HepG2 (cell line): ENCODE measurements at regions not wholly inside any gene's neighbourhood (a gene's known extent, or its start where the extent isn't known, plus 50 kb on each side); places are given as distances from the start of the nearest gene placed in this dataset.

Experiments
- ATAC-seq: fragments of 200-7000 bp; cut with Tn5 transposase; 3 replicates; pipeline ENCODE4 v1.9.1; 2020; ENCODE audit warnings: mild to moderate bottlenecking, moderate library complexity
- BruUV-seq: library from RNA; stranded (reverse); fragments of 400-500 nt; replicated peaks from 2 replicates; lab custom pipeline; 2021; lab: Mats Ljungman, UMichigan
- CTCF ChIA-PET: fragments of 300-600 bp; formaldehyde crosslinking; extraction: SDS; loops from one replicate; lab custom pipeline; 2021; ENCODE audit warnings: low total read pairs, inconsistent platforms, low intra/inter-chr PET ratio; lab: Yijun Ruan, JAX
- POLR2A ChIA-PET: fragments of 350-600 bp; sonication (Branson Sonifier 250); formaldehyde crosslinking; loops from one replicate; lab custom pipeline; 2020; ENCODE audit warnings: antibody characterized with exemption, inconsistent platforms; lab: Yijun Ruan, JAX
- DNase-seq: peaks from one replicate; pipeline ENCODE4 v3.0.0-alpha.2; 2015; ENCODE audit warnings: low spot score
- FAIRE-seq: peaks from 3 replicates; lab custom pipeline; 2011; peaks lifted over from hg19 to GRCh38; lab: Jason Lieb, UNC
- H2AFZ ChIP-seq: one replicate; pipeline ENCODE4 v1.6.1; 2011; ENCODE audit warnings: low read length, inconsistent platforms
- H3K27ac ChIP-seq: fragments of 300-600 bp; 3 replicates; pipeline ENCODE4 v1.8.0; 2011; ENCODE audit warnings: mixed run types, mild to moderate bottlenecking, mixed read lengths, low read length, inconsistent platforms; ENCODE audit not compliant: insufficient read depth; ENCODE audit errors: extremely low read length
- H3K27me3 ChIP-seq, 2 experiments: fragments of 200-600 bp in 1 of 2; 2 replicates in 1 of 2; 3 replicates in 1 of 2; pipeline versions ENCODE4 v1.6.0 to v1.8.0; 2011; ENCODE audit warnings: low read length in 2 of 2, mild to moderate bottlenecking in 2 of 2, moderate library complexity in 2 of 2, inconsistent platforms in 1 of 2; ENCODE audit not compliant: insufficient read depth in 2 of 2, control insufficient read depth in 1 of 2
- H3K36me3 ChIP-seq, 2 experiments: fragments of 200-600 bp in 1 of 2; replicated peaks in 1 of 2; 2 replicates in 1 of 2; 3 replicates in 1 of 2; pipeline versions ENCODE4 v1.5.1 to v1.8.0; 2011; ENCODE audit warnings: low read length in 2 of 2, inconsistent platforms in 1 of 2; ENCODE audit not compliant: insufficient read depth in 2 of 2, control insufficient read depth in 1 of 2
- H3K4me1 ChIP-seq: 2 replicates; pipeline ENCODE4 v1.5.1; 2012; ENCODE audit warnings: low read length, inconsistent platforms; ENCODE audit not compliant: insufficient read depth
- H3K4me2 ChIP-seq: 2 replicates; pipeline ENCODE4 v1.6.0; 2011; ENCODE audit warnings: low read depth, low read length, inconsistent platforms
- H3K4me3 ChIP-seq, 3 experiments: fragments of 200-600 bp in 1 of 3; sonication (generic), shearing (Covaris generic) in 1 of 3; replicated peaks in 1 of 3; 2 replicates each; pipeline ENCODE4 v1.5.1; 2011 to 2016; ENCODE audit warnings: low read length in 3 of 3, inconsistent platforms in 2 of 3, low read depth in 2 of 3, mild to moderate bottlenecking in 2 of 3, control low read depth in 1 of 3, mixed read lengths in 1 of 3; ENCODE audit not compliant: insufficient read depth in 1 of 3
- H3K79me2 ChIP-seq: one replicate; pipeline ENCODE4 v1.6.1; 2011; ENCODE audit warnings: low read length, inconsistent platforms; ENCODE audit not compliant: insufficient read depth
- H3K9ac ChIP-seq: 2 replicates; pipeline ENCODE4 v1.6.0; 2011; ENCODE audit warnings: mild to moderate bottlenecking, low read depth, low read length, inconsistent platforms; ENCODE audit not compliant: insufficient read depth
- H3K9me3 ChIP-seq: 2 replicates; pipeline ENCODE4 v1.5.1; 2012; ENCODE audit warnings: mild to moderate bottlenecking, low read length
- H4K20me1 ChIP-seq: 2 replicates; pipeline ENCODE4 v1.6.0; 2011; ENCODE audit warnings: inconsistent platforms, mild to moderate bottlenecking, low read length, moderate library complexity; ENCODE audit not compliant: insufficient read depth
- ATF4 ChIP-seq, 2 experiments: fragments of 450-650 bp in 1 of 2; sonication (generic) in 1 of 2; formaldehyde crosslinking; IDR thresholded peaks; 2 replicates each; pipeline versions ENCODE4 v1.5.0 to v1.8.0; 2020 to 2022; ENCODE audit warnings: mild to moderate bottlenecking in 1 of 2, missing genetic modification reagents in 1 of 2
- ETV6 ChIP-seq: sonication (generic); formaldehyde crosslinking; conservative IDR thresholded peaks from 2 replicates; pipeline ENCODE4 v1.4.0; 2020; ENCODE audit warnings: missing genetic modification reagents
- KMT2B ChIP-seq: IDR thresholded peaks from 2 replicates; pipeline ENCODE4 v1.6.1; 2016; ENCODE audit warnings: missing genetic modification reagents, missing compliant biosample characterization
- MXI1 ChIP-seq: IDR thresholded peaks from 3 replicates; pipeline ENCODE4 v1.6.1; 2012; ENCODE audit warnings: low read depth, low read length, inconsistent platforms, borderline replicate concordance
- NFKB2 ChIP-seq: sonication (generic); formaldehyde crosslinking; IDR thresholded peaks from 2 replicates; pipeline ENCODE4 v1.4.0; 2020; ENCODE audit warnings: missing genetic modification reagents, borderline replicate concordance
- NR2F6 ChIP-seq, 2 experiments: IDR thresholded peaks; 2 replicates each; pipeline ENCODE4 v1.6.1; 2016; ENCODE audit warnings: antibody characterized with exemption in 1 of 2, mild to moderate bottlenecking in 1 of 2
- STAT5B ChIP-seq: sonication (generic); formaldehyde crosslinking; IDR thresholded peaks from 2 replicates; pipeline ENCODE4 v1.4.0; 2020; ENCODE audit warnings: missing genetic modification reagents
- ZNF597 ChIP-seq: sonication (generic); formaldehyde crosslinking; IDR thresholded peaks from 2 replicates; pipeline ENCODE4 v1.5.0; 2020; ENCODE audit warnings: missing genetic modification reagents
- WGBS: methylation state at CpG from one replicate; pipeline ENCODE4 v1.1.6; 2017; ENCODE audit warnings: low lambda C conversion rate; 5-methylcytosine and 5-hydroxymethylcytosine counted together
- in situ Hi-C: cut with HindIII; loops from 2 replicates; pipeline ENCODE4 v1.10.0; 2017; ENCODE audit warnings: low pct_unique_long_range_greater_than_20kb; ENCODE audit not compliant: extremely low pct_ligation_motif_present
- intact Hi-C: fragments of 100-400 bp; cut with micrococcal nuclease; formaldehyde crosslinking; loops from one replicate; pipeline ENCODE4 v1.10.0; 2022; ENCODE audit not compliant: unreplicated experiment
- TF ChIP-seq, protein P1 (sequence below): IDR thresholded peaks from 2 replicates; pipeline ENCODE4 v1.6.1; 2012; ENCODE audit warnings: inconsistent platforms
- TF ChIP-seq, protein P2 (sequence below): sonication (generic); formaldehyde crosslinking; IDR thresholded peaks from 2 replicates; pipeline ENCODE4 v1.5.0; 2020; ENCODE audit warnings: missing genetic modification reagents, mild to moderate bottlenecking, borderline replicate concordance

DNA sequence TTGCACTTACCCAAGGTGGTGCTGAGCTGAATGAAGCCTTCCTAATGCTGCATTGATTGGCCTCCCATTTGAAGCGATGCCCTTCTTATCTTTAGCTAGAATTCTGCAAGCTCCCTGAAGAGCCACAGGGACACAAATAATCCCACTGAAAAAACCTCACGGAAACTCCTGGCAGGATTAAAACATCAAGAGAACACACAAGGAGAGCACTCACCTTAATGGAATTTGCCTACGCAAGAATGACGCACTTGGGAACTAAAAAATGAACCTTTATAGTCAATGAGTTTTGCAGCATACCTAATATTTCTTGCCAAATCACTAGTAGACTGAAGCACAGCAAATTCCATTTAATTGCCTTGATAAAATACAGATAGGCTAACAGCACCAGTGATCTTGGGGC lies 232.8 kb upstream of the UBASH3B start (continued):
- TF ChIP-seq NFKB2 (CRISPR knock-in tag), result no peak

DNA sequence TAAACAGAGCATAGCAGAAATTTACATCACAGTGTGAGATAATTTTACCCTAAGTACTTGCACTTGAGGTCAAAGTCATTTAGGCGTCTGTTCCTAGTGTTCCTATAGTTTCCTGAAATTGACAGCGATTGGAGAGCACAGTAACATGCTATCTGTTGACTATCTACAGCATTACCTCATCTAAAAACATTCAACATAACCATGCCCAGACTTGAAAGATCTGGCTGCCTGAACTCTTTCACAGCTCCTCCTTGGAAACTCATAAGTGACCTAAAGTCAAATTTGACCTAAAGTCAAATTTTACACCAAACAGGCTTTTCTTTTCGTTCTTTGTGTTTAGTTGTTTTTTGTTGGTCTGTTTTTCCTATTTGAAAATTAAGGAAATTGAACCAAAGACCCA lies 233.8 kb upstream of the UBASH3B start:
- in situ Hi-C loops, result no loop called here
- no peaks in the 10 kb centered on the region for H3K79me2 ChIP-seq
- no peaks in the 10 kb centered on the region for H3K36me3 ChIP-seq
- no peak for ATAC-seq
- POLR2A ChIA-PET, result no interaction called here
- 34% methylated on average over 3 of the region's 3 CpGs for WGBS
- no TSS peak for BruUV-seq
- no peak for FAIRE-seq
- H2AFZ ChIP-seq, result no peak overlapping the region
- no peak overlapping the region for H3K27ac ChIP-seq
- TF ChIP-seq NR2F6 (IDR thresholded peaks at IDR 0.05) (no peak), NR2F6 (CRISPR knock-in tag; IDR thresholded peaks at IDR 0.05) (no peak), ZNF597 (no peak), MXI1 (no peak), ATF4 (CRISPR knock-in tag; IDR thresholded peaks at IDR 0.05) (no peak), KMT2B (CRISPR knock-in tag) (no peak), STAT5B (CRISPR knock-in tag) (no peak), ETV6 (CRISPR knock-in tag) (no peak)
- TF ChIP-seq, protein P1, sequence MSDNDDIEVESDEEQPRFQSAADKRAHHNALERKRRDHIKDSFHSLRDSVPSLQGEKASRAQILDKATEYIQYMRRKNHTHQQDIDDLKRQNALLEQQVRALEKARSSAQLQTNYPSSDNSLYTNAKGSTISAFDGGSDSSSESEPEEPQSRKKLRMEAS, result no peak
- TF ChIP-seq, protein P2, sequence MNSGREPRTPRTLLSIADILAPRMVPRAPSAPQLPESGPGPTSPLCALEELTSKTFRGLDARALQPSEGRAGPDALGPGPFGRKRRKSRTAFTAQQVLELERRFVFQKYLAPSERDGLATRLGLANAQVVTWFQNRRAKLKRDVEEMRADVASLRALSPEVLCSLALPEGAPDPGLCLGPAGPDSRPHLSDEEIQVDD (CRISPR knock-in tag), result no peak
- CTCF ChIA-PET, result no interaction called here
- H3K9ac ChIP-seq, result no peak overlapping the region
- intact Hi-C loops, result no loop called here
- no peaks in the 10 kb centered on the region for H4K20me1 ChIP-seq
- H3K4me1 ChIP-seq, result no peaks in the 10 kb centered on the region
- H3K4me2 ChIP-seq, result no peak overlapping the region
- DNase-seq, result no peak
- no peaks in the 10 kb centered on the region for H3K9me3 ChIP-seq
- H3K4me3 ChIP-seq, result no peak overlapping the region
- H3K27me3 ChIP-seq, result no peaks in the 10 kb centered on the region
